ENCODE measurements at regions not wholly inside any gene's neighbourhood (a gene's known extent, or its start where the extent isn't known, plus 50 kb on each side); places are given as distances from the start of the nearest gene placed in this dataset.

- TF ChIP-seq FOXP2 (optimal IDR thresholded peaks at IDR 0.05; ENCODE audit: borderline replicate concordance, extremely low read depth, extremely low read length, insufficient read depth) (no peak), SIN3A (IDR thresholded peaks at IDR 0.05; ENCODE audit: borderline replicate concordance, insufficient read depth, low read length) (no peak), POLR2AphosphoS5 (IDR thresholded peaks at IDR 0.05; ENCODE audit: low read depth, low read length) (no peak), REST (IDR thresholded peaks at IDR 0.05; ENCODE audit: insufficient read depth in 1 of 2, low read depth in 2 of 2, low read length in 2 of 2) (no peak), TAF1 (IDR thresholded peaks at IDR 0.05; ENCODE audit: borderline replicate concordance, insufficient read depth, low read length) (no peak)
These were observed 262.0 kb upstream of the TRPM3 start for GRCh38 chr9:71383308-71383940.

- TF ChIP-seq SIN3A (IDR thresholded peaks at IDR 0.05; ENCODE audit: borderline replicate concordance, insufficient read depth, low read length) (no peak), POLR2AphosphoS5 (IDR thresholded peaks at IDR 0.05; ENCODE audit: low read depth, low read length) (no peak), FOXP2 (optimal IDR thresholded peaks at IDR 0.05; ENCODE audit: borderline replicate concordance, extremely low read depth, extremely low read length, insufficient read depth) (no peak), REST (IDR thresholded peaks at IDR 0.05; ENCODE audit: insufficient read depth in 1 of 2, low read depth in 2 of 2, low read length in 2 of 2) (no peak), TAF1 (IDR thresholded peaks at IDR 0.05; ENCODE audit: borderline replicate concordance, insufficient read depth, low read length) (no peak)
These were observed 246.7 kb upstream of the TRPM3 start for GRCh38 chr9:71368157-71368556.

DNA sequence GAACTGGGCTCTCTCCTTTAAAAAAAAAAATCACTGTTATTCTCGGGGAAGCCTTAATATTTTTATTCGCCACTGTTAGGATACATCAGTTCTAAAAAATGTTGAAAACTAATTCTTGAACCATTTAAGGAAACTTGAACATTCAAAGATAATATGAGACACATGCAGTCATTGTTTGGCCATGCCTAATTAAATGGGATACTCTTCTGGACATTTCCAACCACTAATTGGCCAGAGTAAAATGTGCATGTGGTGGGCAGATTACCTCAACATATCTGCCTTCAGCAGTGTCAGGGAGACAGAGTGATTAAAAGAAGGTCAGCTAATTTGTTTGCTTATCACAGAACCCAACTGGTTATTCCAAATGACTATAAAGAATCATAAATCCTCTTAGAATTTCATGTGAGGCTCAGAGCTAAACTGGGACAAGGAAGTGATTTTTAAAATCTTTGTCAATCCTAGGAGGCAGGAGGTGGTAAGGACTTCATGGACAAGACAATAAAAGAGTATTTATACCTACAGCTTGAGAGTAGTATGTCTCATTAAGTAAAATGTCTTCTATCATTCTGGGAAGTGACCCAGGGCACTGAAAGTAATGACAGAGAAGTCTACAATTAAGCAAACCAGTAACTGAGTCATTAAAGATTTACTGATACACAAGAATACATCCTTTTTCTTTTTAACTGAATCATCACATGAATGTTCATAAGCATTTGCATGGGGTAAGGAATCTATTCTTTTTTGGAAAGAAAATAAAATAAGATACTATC is 242.9 kb upstream of the TRPM3 start:
- no peak for TF ChIP-seq TAF1 (IDR thresholded peaks at IDR 0.05; ENCODE audit: borderline replicate concordance, insufficient read depth, low read length)
- TF ChIP-seq FOXP2 (optimal IDR thresholded peaks at IDR 0.05; ENCODE audit: borderline replicate concordance, extremely low read depth, extremely low read length, insufficient read depth): no peak
- no peak for TF ChIP-seq REST (IDR thresholded peaks at IDR 0.05; ENCODE audit: insufficient read depth in 1 of 2, low read depth in 2 of 2, low read length in 2 of 2)
- no peak for TF ChIP-seq POLR2AphosphoS5 (IDR thresholded peaks at IDR 0.05; ENCODE audit: low read depth, low read length)
- TF ChIP-seq SIN3A (IDR thresholded peaks at IDR 0.05; ENCODE audit: borderline replicate concordance, insufficient read depth, low read length): no peak

GRCh38 chr9:71363286-71363961 is 242.0 kb upstream of the TRPM3 start:
- no peak for TF ChIP-seq SIN3A (IDR thresholded peaks at IDR 0.05; ENCODE audit: borderline replicate concordance, insufficient read depth, low read length)
- no peak for TF ChIP-seq FOXP2 (optimal IDR thresholded peaks at IDR 0.05; ENCODE audit: borderline replicate concordance, extremely low read depth, extremely low read length, insufficient read depth)
- TF ChIP-seq TAF1 (IDR thresholded peaks at IDR 0.05; ENCODE audit: borderline replicate concordance, insufficient read depth, low read length): no peak
- TF ChIP-seq REST (IDR thresholded peaks at IDR 0.05; ENCODE audit: insufficient read depth in 1 of 2, low read depth in 2 of 2, low read length in 2 of 2): no peak
- no peak for TF ChIP-seq POLR2AphosphoS5 (IDR thresholded peaks at IDR 0.05; ENCODE audit: low read depth, low read length)

Data from PFSK-1 (cell line).